ENCODE measurements at regions not wholly inside any gene's neighbourhood (a gene's known extent, or its start where the extent isn't known, plus 50 kb on each side); places are given as distances from the start of the nearest gene placed in this dataset.

GRCh38 chr2:158046121-158046880 is 55.4 kb upstream of the UPP2 start:
- Histone ChIP-seq H3K4me3 (no peak overlapping the region), H3K9me3 (no peaks in the 10 kb centered on the region), H3K27ac (no peak overlapping the region), H3K4me1 (no peaks in the 10 kb centered on the region), H3K4me2 (no peak overlapping the region)
- FAIRE-seq (no peak), ATAC-seq (no peak), DNase-seq (ENCODE audit: low read depth in 1 of 2, low spot score in 1 of 2) (no peak)
- WGBS (ENCODE audit: missing lambda C conversion rate), result 43% methylated on average over 4 of the region's 4 CpGs
- POLR2A ChIA-PET, result no interaction called here
- TF ChIP-seq KDM1A (IDR thresholded peaks at IDR 0.05; ENCODE audit: low read depth) (no peak), REST (IDR thresholded peaks at IDR 0.05) (no peak), FOSL2 (IDR thresholded peaks at IDR 0.05) (no peak), FOSL2 (CRISPR knock-in tag; IDR thresholded peaks at IDR 0.05) (no peak), CHD4 (IDR thresholded peaks at IDR 0.05; ENCODE audit: borderline replicate concordance) (no peak), HMGXB4 (CRISPR knock-in tag; IDR thresholded peaks at IDR 0.05; ENCODE audit: borderline replicate concordance) (no peak), EP300 (IDR thresholded peaks at IDR 0.05) (no peak), HOXB13 (CRISPR knock-in tag; IDR thresholded peaks at IDR 0.05; ENCODE audit: low read depth) (no peak), ZFP36 (IDR thresholded peaks at IDR 0.05; ENCODE audit: borderline replicate concordance, partially characterized antibody) (no peak), FOXS1 (CRISPR knock-in tag; IDR thresholded peaks at IDR 0.05) (no peak), RAD21 (conservative IDR thresholded peaks at IDR 0.05 in 1 of 2, IDR thresholded peaks at IDR 0.05 in 1 of 2) (no peak), NPAS2 (CRISPR knock-in tag; IDR thresholded peaks at IDR 0.05; ENCODE audit: borderline replicate concordance) (no peak), ZNF302 (CRISPR knock-in tag; IDR thresholded peaks at IDR 0.05) (no peak), HDAC2 (IDR thresholded peaks at IDR 0.05) (no peak), HOXA7 (CRISPR knock-in tag; IDR thresholded peaks at IDR 0.05) (no peak), ATOH8 (CRISPR knock-in tag; IDR thresholded peaks at IDR 0.05; ENCODE audit: low read depth) (no peak), NR3C1 (IDR thresholded peaks at IDR 0.05) (no peak), JUN (IDR thresholded peaks at IDR 0.05) (no peak), CBX8 (IDR thresholded peaks at IDR 0.05) (no peak)
- CTCF ChIA-PET, result interaction anchor here (1.3 to 2.9 kb wide), 3 partner anchors 10 to 708 kb away, joined by 5 to 15 read pairs (median 9); no protein-coding TSS in a partner anchor

- peak in 1 of 2 experiments; percentile 45 for DNase-seq (ENCODE audit: low read depth in 1 of 2, low spot score in 1 of 2)
These were observed 56.3 kb upstream of the UPP2 start for GRCh38 chr2:158045362-158045761.

More at GRCh38 chr2:158045362-158045761, 56.3 kb upstream of the UPP2 start:
- TF ChIP-seq SMC3 (IDR thresholded peaks at IDR 0.05) (peak; percentile 31; the same call in 1 of the 3 replicates), HOXB13 (CRISPR knock-in tag; IDR thresholded peaks at IDR 0.05; ENCODE audit: low read depth) (no peak), KDM1A (IDR thresholded peaks at IDR 0.05; ENCODE audit: low read depth) (no peak), ATOH8 (CRISPR knock-in tag; IDR thresholded peaks at IDR 0.05; ENCODE audit: low read depth) (no peak), RAD21 (conservative IDR thresholded peaks at IDR 0.05 in 1 of 2, IDR thresholded peaks at IDR 0.05 in 1 of 2) (peak; percentile 44 to 61; a peak in 3 of 5 replicates), CTCF (IDR thresholded peaks at IDR 0.05) (peak; percentile 16; the same call in 1 of the 3 replicates), RCOR1 (IDR thresholded peaks at IDR 0.05; ENCODE audit: low read depth, low read length) (no peak), ESRRA (IDR thresholded peaks at IDR 0.05; ENCODE audit: borderline replicate concordance, low read length) (no peak), ZNF302 (CRISPR knock-in tag; IDR thresholded peaks at IDR 0.05) (no peak), FOSL2 (IDR thresholded peaks at IDR 0.05) (no peak), FOSL2 (CRISPR knock-in tag; IDR thresholded peaks at IDR 0.05) (no peak)
- ChIA-PET POLR2A (no interaction called here), CTCF (interaction anchor here (1.3 to 2.9 kb wide), 3 partner anchors 9 to 709 kb away, joined by 5 to 15 read pairs (median 9); no protein-coding TSS in a partner anchor)
- Histone ChIP-seq H3K4me3 (no peak overlapping the region), H3K4me2 (no peak overlapping the region), H3K9me3 (no peaks in the 10 kb centered on the region), H3K4me1 (no peaks in the 10 kb centered on the region), H3K27ac (no peak overlapping the region)
- WGBS (ENCODE audit: missing lambda C conversion rate), result 61% methylated on average over 3 of the region's 3 CpGs
- ATAC-seq (peak; percentile 54 to 80; a peak in 4 of 6 replicates), FAIRE-seq (no peak)
